Keratinocyte (primary cell): ENCODE measurements at regions not wholly inside any gene's neighbourhood (a gene's known extent, or its start where the extent isn't known, plus 50 kb on each side); places are given as distances from the start of the nearest gene placed in this dataset.

Experiments
- DNase-seq: peaks from one replicate; pipeline ENCODE4 v3.0.0-alpha.2; 2011; ENCODE audit warnings: low read depth, missing footprints, low spot score
- FAIRE-seq: peaks from 2 replicates; lab custom pipeline; 2011; peaks lifted over from hg19 to GRCh38; lab: Jason Lieb, UNC
- H2AFZ ChIP-seq: 2 replicates; pipeline ENCODE4 v1.6.0; 2012; ENCODE audit warnings: low read length, control low read depth, inconsistent platforms; ENCODE audit not compliant: control insufficient read depth
- H3K27ac ChIP-seq: 2 replicates; pipeline ENCODE4 v1.5.1; 2011; ENCODE audit warnings: low read length; ENCODE audit not compliant: control insufficient read depth, insufficient read depth
- H3K27me3 ChIP-seq: 3 replicates; pipeline ENCODE4 v1.6.0; 2011; ENCODE audit warnings: low read length; ENCODE audit not compliant: control insufficient read depth, insufficient read depth; ENCODE audit errors: extremely low read depth
- H3K36me3 ChIP-seq, 2 experiments: 2 replicates in 1 of 2; 3 replicates in 1 of 2; pipeline ENCODE4 v1.5.1; 2011; ENCODE audit warnings: low read length in 2 of 2, mild to moderate bottlenecking in 1 of 2; ENCODE audit not compliant: control insufficient read depth in 2 of 2, insufficient read depth in 2 of 2; ENCODE audit errors: extremely low read depth in 1 of 2
- H3K4me1 ChIP-seq: 3 replicates; pipeline ENCODE4 v1.5.1; 2011; ENCODE audit warnings: low read length; ENCODE audit not compliant: control insufficient read depth, insufficient read depth; ENCODE audit errors: extremely low read depth
- H3K4me2 ChIP-seq: 3 replicates; pipeline ENCODE4 v1.6.0; 2011; ENCODE audit warnings: low read depth, low read length; ENCODE audit not compliant: control insufficient read depth, insufficient read depth; ENCODE audit errors: extremely low read depth
- H3K4me3 ChIP-seq, 3 experiments: fragments of 200-600 bp in 1 of 3; sonication (generic) in 1 of 3; 2 replicates in 2 of 3; 3 replicates in 1 of 3; pipeline ENCODE4 v1.5.1; 2011 to 2016; ENCODE audit warnings: low read length in 3 of 3, mild to moderate bottlenecking in 3 of 3, control low read depth in 2 of 3, inconsistent platforms in 1 of 3, low read depth in 1 of 3, mixed read lengths in 1 of 3, mixed run types in 1 of 3, moderate library complexity in 1 of 3; ENCODE audit not compliant: control insufficient read depth in 2 of 3, insufficient read depth in 2 of 3; ENCODE audit errors: extremely low read depth in 1 of 3
- H3K79me2 ChIP-seq: 2 replicates; pipeline ENCODE4 v1.6.0; 2012; ENCODE audit warnings: low read length; ENCODE audit not compliant: control insufficient read depth, insufficient read depth
- H3K9ac ChIP-seq: 3 replicates; pipeline ENCODE4 v1.6.0; 2011; ENCODE audit warnings: low read length; ENCODE audit not compliant: control insufficient read depth, insufficient read depth; ENCODE audit errors: extremely low read depth
- H3K9me1 ChIP-seq: 3 replicates; pipeline ENCODE4 v1.6.0; 2011; ENCODE audit warnings: low read length; ENCODE audit not compliant: control insufficient read depth, insufficient read depth; ENCODE audit errors: extremely low read depth
- H3K9me3 ChIP-seq: 2 replicates; pipeline ENCODE4 v1.5.1; 2012; ENCODE audit warnings: low read depth, low read length; ENCODE audit not compliant: control insufficient read depth
- H4K20me1 ChIP-seq: 3 replicates; pipeline ENCODE4 v1.6.0; 2011; ENCODE audit warnings: low read length; ENCODE audit not compliant: control insufficient read depth, insufficient read depth; ENCODE audit errors: extremely low read depth
- CTCF ChIP-seq, 3 experiments: IDR thresholded peaks in 1 of 3; conservative IDR thresholded peaks in 1 of 3; optimal IDR thresholded peaks in 1 of 3; 2 replicates in 2 of 3; 3 replicates in 1 of 3; pipeline versions ENCODE3 to v1.5.1; 2011; ENCODE audit warnings: low read length in 3 of 3, mild to moderate bottlenecking in 3 of 3, moderate library complexity in 2 of 3, control low read depth in 1 of 3, inconsistent platforms in 1 of 3; ENCODE audit not compliant: insufficient read depth in 2 of 3; ENCODE audit errors: extremely low read depth in 1 of 3
- EZH2 ChIP-seq: IDR thresholded peaks from one replicate; pipeline ENCODE4 v1.6.1; 2012; ENCODE audit warnings: inconsistent platforms, mild to moderate bottlenecking, low read length, moderate library complexity
- dilution Hi-C: fragments of 300-500 bp; cut with MboI; formaldehyde crosslinking; loops from one replicate; pipeline ENCODE4 v1.7.0; 2020; ENCODE audit warnings: low sequenced_read_pairs; ENCODE audit not compliant: extremely low pct_ligation_motif_present

DNA sequence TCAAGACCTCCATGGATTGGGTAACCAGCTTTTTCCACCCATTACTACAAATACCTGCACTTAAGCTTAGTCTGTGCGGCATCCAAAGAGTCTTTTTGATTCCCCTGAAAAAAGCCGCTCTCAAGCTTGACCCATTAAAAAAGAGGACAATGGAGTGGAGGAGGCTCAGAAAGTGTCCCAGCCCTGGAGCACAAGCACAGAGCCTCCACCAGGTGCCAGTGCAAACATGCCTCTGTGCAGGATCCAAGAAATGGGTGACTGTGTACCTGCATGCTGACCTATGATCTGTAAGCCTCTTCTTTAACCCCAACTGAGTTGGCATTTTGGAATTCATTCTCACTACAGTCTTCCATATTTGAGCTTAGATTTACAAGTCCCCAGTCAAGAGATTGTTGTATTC, 168.3 kb upstream of the TLE4 start:
- H3K79me2 ChIP-seq = no peaks in the 10 kb centered on the region
- no peak overlapping the region for H3K9ac ChIP-seq
- no peaks in the 10 kb centered on the region for H3K9me3 ChIP-seq
- no peak overlapping the region for H3K4me2 ChIP-seq
- H3K4me3 ChIP-seq = no peak overlapping the region
- H3K27me3 ChIP-seq = no peaks in the 10 kb centered on the region
- FAIRE-seq (no peak), DNase-seq (no peak)
- no peaks in the 10 kb centered on the region for H3K4me1 ChIP-seq
- no peaks in the 10 kb centered on the region for H3K36me3 ChIP-seq
- H2AFZ ChIP-seq = no peak overlapping the region
- H3K27ac ChIP-seq = no peak overlapping the region
- TF ChIP-seq EZH2 (no peak), CTCF (optimal IDR thresholded peaks at IDR 0.05 in 1 of 3, IDR thresholded peaks at IDR 0.05 in 1 of 3, conservative IDR thresholded peaks at IDR 0.05 in 1 of 3; ENCODE audit: extremely low read depth in 1 of 3, insufficient read depth in 2 of 3, low read length in 3 of 3) (peak in 2 of 3 experiments; percentile 2 to 27)
- no peaks in the 10 kb centered on the region for H3K9me1 ChIP-seq
- H4K20me1 ChIP-seq = no peaks in the 10 kb centered on the region
- dilution Hi-C loops = no loop called here

- FAIRE-seq (no peak), DNase-seq (no peak)
- TF ChIP-seq CTCF (optimal IDR thresholded peaks at IDR 0.05 in 1 of 3, IDR thresholded peaks at IDR 0.05 in 1 of 3, conservative IDR thresholded peaks at IDR 0.05 in 1 of 3; ENCODE audit: extremely low read depth in 1 of 3, insufficient read depth in 2 of 3, low read length in 3 of 3) (peak in 1 of 3 experiments; percentile 42), EZH2 (no peak)
- H3K9me3 ChIP-seq = no peaks in the 10 kb centered on the region
- no peak overlapping the region for H2AFZ ChIP-seq
- H3K27ac ChIP-seq = no peak overlapping the region
- no peak overlapping the region for H3K4me2 ChIP-seq
- H3K4me3 ChIP-seq = no peak overlapping the region
- no peaks in the 10 kb centered on the region for H3K9me1 ChIP-seq
- H3K79me2 ChIP-seq = no peaks in the 10 kb centered on the region
- no peak overlapping the region for H3K9ac ChIP-seq
- H3K4me1 ChIP-seq = no peaks in the 10 kb centered on the region
- H3K36me3 ChIP-seq = no peaks in the 10 kb centered on the region
- H4K20me1 ChIP-seq = no peaks in the 10 kb centered on the region
- H3K27me3 ChIP-seq = no peaks in the 10 kb centered on the region
- dilution Hi-C loops = no loop called here
Observed at GRCh38 chr9:79408200-79408599, 163.6 kb upstream of the TLE4 start.
